H1 (cell line): ENCODE measurements at regions not wholly inside any gene's neighbourhood (a gene's known extent, or its start where the extent isn't known, plus 50 kb on each side); places are given as distances from the start of the nearest gene placed in this dataset.

Source experiments
- CTCF ChIA-PET: fragments of 300-600 bp; sonication (Branson Sonifier 250); formaldehyde crosslinking; loops from one replicate; lab custom pipeline; 2021; ENCODE audit not compliant: partially characterized antibody; lab: Charles Lee
- POLR2A ChIA-PET: fragments of 300-600 bp; sonication (Branson Sonifier 250); formaldehyde crosslinking; loops from one replicate; lab custom pipeline; 2021; ENCODE audit warnings: inconsistent platforms; ENCODE audit not compliant: partially characterized antibody; lab: Charles Lee
- DNase-seq, 2 experiments: peaks; one replicate each; pipeline versions ENCODE4 v3.0.0 to v3.0.0-alpha.2; 2010 to 2022; ENCODE audit warnings: low spot score in 2 of 2, low read depth in 1 of 2, mixed read lengths in 1 of 2
- FAIRE-seq: peaks from 2 replicates; lab custom pipeline; 2011; peaks lifted over from hg19 to GRCh38; lab: Jason Lieb, UNC
- H2AFZ ChIP-seq: 2 replicates; pipeline ENCODE4 v1.8.1; 2012; ENCODE audit warnings: low read length, inconsistent platforms
- H2AK5ac ChIP-seq: 2 replicates; pipeline ENCODE4 v1.6.1; 2013; ENCODE audit warnings: low read depth, low read length
- H2BK120ac ChIP-seq: replicated peaks from 2 replicates; pipeline ENCODE3; 2013; ENCODE audit warnings: low read depth, low read length, inconsistent platforms
- H2BK12ac ChIP-seq: 2 replicates; pipeline ENCODE4 v1.6.1; 2013; ENCODE audit warnings: low read depth, low read length
- H2BK15ac ChIP-seq: 2 replicates; pipeline ENCODE4 v1.6.1; 2013; ENCODE audit warnings: low read length
- H2BK20ac ChIP-seq: 2 replicates; pipeline ENCODE4 v1.6.1; 2013; ENCODE audit warnings: low read length
- H2BK5ac ChIP-seq: 2 replicates; pipeline ENCODE4 v1.6.1; 2013; ENCODE audit warnings: low read depth, low read length
- H3K14ac ChIP-seq: 2 replicates; pipeline ENCODE4 v1.6.1; 2013; ENCODE audit warnings: inconsistent platforms; ENCODE audit not compliant: insufficient read length
- H3K18ac ChIP-seq: 2 replicates; pipeline ENCODE4 v1.6.1; 2013; ENCODE audit warnings: low read length; ENCODE audit errors: extremely low read depth
- H3K23ac ChIP-seq: 2 replicates; pipeline ENCODE4 v1.6.1; 2013; ENCODE audit warnings: inconsistent platforms; ENCODE audit not compliant: insufficient read length
- H3K23me2 ChIP-seq: 2 replicates; pipeline ENCODE4 v1.6.1; 2013; ENCODE audit warnings: low read depth, low read length
- H3K27ac ChIP-seq: 2 replicates; pipeline ENCODE4 v1.6.1; 2011; ENCODE audit warnings: low read depth, low read length, inconsistent platforms
- H3K27me3 ChIP-seq, 4 experiments: replicated peaks in 1 of 4; 1 replicate in 1 of 4; 2 replicates in 3 of 4; pipeline versions ENCODE4 v1.6.1 to v1.8.1; 2011 to 2013; ENCODE audit warnings: low read length in 3 of 4, mild to moderate bottlenecking in 3 of 4, inconsistent platforms in 2 of 4, mixed read lengths in 2 of 4, moderate library complexity in 1 of 4; ENCODE audit not compliant: control insufficient read depth in 3 of 4, insufficient read depth in 3 of 4; ENCODE audit errors: extremely low read depth in 1 of 4
- H3K36me3 ChIP-seq, 4 experiments: 2 replicates each; pipeline versions ENCODE4 v1.6.1 to v1.8.1; 2011 to 2013; ENCODE audit warnings: mild to moderate bottlenecking in 4 of 4, low read length in 3 of 4, moderate library complexity in 2 of 4, control low read depth in 1 of 4, inconsistent platforms in 1 of 4; ENCODE audit not compliant: insufficient read depth in 4 of 4, control insufficient read depth in 2 of 4
- H3K4ac ChIP-seq: replicated peaks from 2 replicates; pipeline ENCODE3; 2013; ENCODE audit warnings: low read length, low read depth, mixed read lengths, inconsistent platforms; ENCODE audit not compliant: insufficient read length
- H3K4me1 ChIP-seq, 4 experiments: replicated peaks in 1 of 4; 1 replicate in 1 of 4; 2 replicates in 3 of 4; pipeline versions ENCODE4 v1.6.1 to v1.8.1; 2011 to 2013; ENCODE audit warnings: low read length in 3 of 4, inconsistent platforms in 2 of 4, mixed read lengths in 1 of 4; ENCODE audit not compliant: insufficient read depth in 4 of 4, control insufficient read depth in 3 of 4
- H3K4me2 ChIP-seq, 2 experiments: 2 replicates each; pipeline versions ENCODE4 v1.6.1 to v1.8.1; 2011 to 2013; ENCODE audit warnings: low read depth in 2 of 2, low read length in 2 of 2, control low read depth in 1 of 2, inconsistent platforms in 1 of 2, mild to moderate bottlenecking in 1 of 2; ENCODE audit not compliant: insufficient read depth in 1 of 2
- H3K4me3 ChIP-seq, 4 experiments: fragments of 200-600, 300-600 bp in 1 of 4; sonication (generic), shearing (Covaris generic), sonication (Bioruptor Twin) in 1 of 4; 2 replicates each; pipeline versions ENCODE4 v1.5.1 to v1.8.1; 2011 to 2016; ENCODE audit warnings: low read length in 4 of 4, low read depth in 3 of 4, control low read depth in 2 of 4, inconsistent platforms in 2 of 4, mild to moderate bottlenecking in 2 of 4, mixed read lengths in 1 of 4, moderate library complexity in 1 of 4; ENCODE audit not compliant: insufficient read depth in 2 of 4; ENCODE audit errors: extremely low read depth in 1 of 4
- H3K56ac ChIP-seq: replicated peaks from 2 replicates; pipeline ENCODE3; 2013; ENCODE audit warnings: low read depth, mild to moderate bottlenecking, mixed read lengths, low read length, inconsistent platforms; ENCODE audit not compliant: insufficient read length
- H3K79me1 ChIP-seq: 2 replicates; pipeline ENCODE4 v1.6.1; 2013; ENCODE audit warnings: low read depth, low read length, control low read depth
- H3K79me2 ChIP-seq, 2 experiments: 2 replicates each; pipeline versions ENCODE4 v1.6.1 to v1.8.1; 2012 to 2013; ENCODE audit warnings: low read length in 2 of 2, mild to moderate bottlenecking in 2 of 2, inconsistent platforms in 1 of 2; ENCODE audit not compliant: insufficient read depth in 2 of 2, control insufficient read depth in 1 of 2
- H3K9ac ChIP-seq, 4 experiments: replicated peaks in 1 of 4; 1 replicate in 1 of 4; 2 replicates in 3 of 4; pipeline versions ENCODE4 v1.6.1 to v1.8.1; 2011 to 2013; ENCODE audit warnings: low read depth in 3 of 4, low read length in 3 of 4, control low read depth in 2 of 4, mild to moderate bottlenecking in 2 of 4, moderate library complexity in 2 of 4, inconsistent platforms in 1 of 4; ENCODE audit errors: extremely low read depth in 1 of 4
- H3K9me3 ChIP-seq, 2 experiments: 2 replicates each; pipeline versions ENCODE4 v1.6.1 to v1.8.1; 2012 to 2013; ENCODE audit warnings: mild to moderate bottlenecking in 2 of 2, moderate library complexity in 2 of 2, control low read depth in 1 of 2, inconsistent platforms in 1 of 2, low read depth in 1 of 2, low read length in 1 of 2, mixed read lengths in 1 of 2; ENCODE audit not compliant: insufficient read depth in 2 of 2
- H4K20me1 ChIP-seq, 2 experiments: replicated peaks in 1 of 2; 2 replicates each; pipeline versions ENCODE3 to v1.8.1; 2011 to 2013; ENCODE audit warnings: inconsistent platforms in 2 of 2, low read length in 2 of 2, mild to moderate bottlenecking in 1 of 2; ENCODE audit not compliant: insufficient read depth in 2 of 2, control insufficient read depth in 1 of 2
- H4K5ac ChIP-seq: 2 replicates; pipeline ENCODE4 v1.6.1; 2013; ENCODE audit warnings: low read length, low read depth, mixed read lengths, inconsistent platforms; ENCODE audit not compliant: insufficient read length
- H4K8ac ChIP-seq: 2 replicates; pipeline ENCODE4 v1.8.0; 2013; ENCODE audit warnings: mild to moderate bottlenecking, moderate library complexity, low read length, inconsistent platforms; ENCODE audit not compliant: insufficient read depth; ENCODE audit errors: extremely low read depth
- H4K91ac ChIP-seq: replicated peaks from 2 replicates; pipeline ENCODE3; 2013; ENCODE audit warnings: low read length, mixed read lengths, inconsistent platforms; ENCODE audit not compliant: insufficient read length
- BRCA1 ChIP-seq: IDR thresholded peaks from 2 replicates; pipeline ENCODE4 v1.6.1; 2012; ENCODE audit warnings: low read depth, low read length, improper control_type of control experiment
- KDM4A ChIP-seq: IDR thresholded peaks from one replicate; pipeline ENCODE4 v1.7.1; 2012; ENCODE audit warnings: low read depth, mild to moderate bottlenecking, moderate library complexity, low read length, inconsistent platforms; ENCODE audit not compliant: severe bottlenecking
- POLR2A ChIP-seq, 2 experiments: IDR thresholded peaks; 1 replicate in 1 of 2; 2 replicates in 1 of 2; pipeline ENCODE4 v1.6.1; 2011; ENCODE audit warnings: low read depth in 2 of 2, low read length in 2 of 2, mild to moderate bottlenecking in 2 of 2; ENCODE audit errors: control extremely low read depth in 1 of 2
- RBBP5 ChIP-seq: IDR thresholded peaks from 2 replicates; pipeline ENCODE4 v1.7.1; 2012; ENCODE audit warnings: low read depth, mild to moderate bottlenecking, inconsistent platforms, low read length, moderate library complexity, borderline replicate concordance
- TCF12 ChIP-seq: IDR thresholded peaks from 2 replicates; pipeline ENCODE4 v1.6.1; 2011; ENCODE audit warnings: low read depth, mild to moderate bottlenecking, low read length
- YY1 ChIP-seq: IDR thresholded peaks from 2 replicates; pipeline ENCODE4 v1.6.1; 2011; ENCODE audit warnings: low read depth, mild to moderate bottlenecking, low read length
- WGBS, 2 experiments: shearing (Covaris generic) in 1 of 2; methylation state at CpG; one replicate each; pipeline versions ENCODE4 v1.1.6 to v1.1.7; 2013 to 2015; ENCODE audit warnings: low lambda C conversion rate in 2 of 2, mixed read lengths in 2 of 2, inconsistent platforms in 1 of 2, low coverage in 1 of 2, missing lambda C conversion rate in 1 of 2; ENCODE audit not compliant: insufficient replicate concordance in 2 of 2, insufficient coverage in 1 of 2, insufficient read length in 1 of 2; ENCODE audit errors: extremely low coverage in 1 of 2, missing lambda C conversion rate in 1 of 2; 5-methylcytosine and 5-hydroxymethylcytosine counted together

DNA sequence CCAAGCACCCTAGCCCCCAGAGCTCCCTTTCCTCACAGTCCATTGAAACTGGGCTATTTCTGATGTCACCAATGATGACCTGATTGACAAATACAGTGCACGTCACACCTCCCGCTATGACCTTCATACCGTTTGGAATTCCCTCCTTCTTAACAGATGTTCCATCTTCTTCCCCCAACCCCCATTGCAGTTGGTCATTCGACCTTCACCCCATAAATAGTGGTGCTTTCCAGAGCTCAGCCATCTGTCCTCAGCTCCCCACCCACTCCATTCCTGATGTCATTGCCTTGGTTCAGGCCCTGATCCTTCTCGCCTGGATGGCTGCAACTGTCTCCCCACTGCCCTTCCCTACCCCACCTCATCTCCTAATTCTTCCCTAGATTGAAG is 198.5 kb downstream of the SOD2 start:
- H4K5ac ChIP-seq: no peak overlapping the region
- no peaks in the 10 kb centered on the region for H3K23me2 ChIP-seq
- POLR2A ChIA-PET: no interaction called here
- H3K9ac ChIP-seq: no peak overlapping the region
- H2BK5ac ChIP-seq: no peak overlapping the region
- 83% methylated on average over 5 of the region's 5 CpGs; no CpG with 5 or more reads in 1 of the 2 experiments for WGBS, 2 experiments
- H2AFZ ChIP-seq: no peak overlapping the region
- DNase-seq: no peak
- no peaks in the 10 kb centered on the region for H3K79me1 ChIP-seq
- H2AK5ac ChIP-seq: no peak overlapping the region
- no peak overlapping the region for H3K56ac ChIP-seq
- CTCF ChIA-PET: interaction anchor here (1.1 kb wide), 1 partner anchor 347 kb away, joined by 3 read pairs; no protein-coding TSS in a partner anchor
- H3K36me3 ChIP-seq: no peaks in the 10 kb centered on the region
- no peak overlapping the region for H3K14ac ChIP-seq
- no peak overlapping the region for H4K8ac ChIP-seq
- no peak overlapping the region for H3K27ac ChIP-seq
- H3K23ac ChIP-seq: no peak overlapping the region
- H3K9me3 ChIP-seq: peaks cover 57 to 60% of the 10 kb centered on the region in 2 experiments
- no peak overlapping the region for H3K18ac ChIP-seq
- H2BK20ac ChIP-seq: no peak overlapping the region
- no peaks in the 10 kb centered on the region for H3K4me1 ChIP-seq
- no peaks in the 10 kb centered on the region for H4K20me1 ChIP-seq
- no peak overlapping the region for H3K4me3 ChIP-seq
- no peaks in the 10 kb centered on the region for H3K79me2 ChIP-seq
- H2BK120ac ChIP-seq: no peak overlapping the region
- no peaks in the 10 kb centered on the region for H3K27me3 ChIP-seq
- no peak overlapping the region for H3K4ac ChIP-seq
- no peak overlapping the region for H2BK15ac ChIP-seq
- TF ChIP-seq KDM4A (no peak), BRCA1 (no peak), RBBP5 (no peak), YY1 (no peak), TCF12 (no peak), POLR2A (IDR thresholded peaks at IDR 0.05; ENCODE audit: control extremely low read depth in 1 of 2, low read depth in 2 of 2, low read length in 2 of 2) (no peak)
- no peak overlapping the region for H4K91ac ChIP-seq
- no peak overlapping the region for H3K4me2 ChIP-seq
- no peak for FAIRE-seq
- H2BK12ac ChIP-seq: no peak overlapping the region
